GM12873 (cell line): ENCODE measurements at regions not wholly inside any gene's neighbourhood (a gene's known extent, or its start where the extent isn't known, plus 50 kb on each side); places are given as distances from the start of the nearest gene placed in this dataset.

ENCODE experiments used
- TF ChIP-seq, protein P1 (sequence below): IDR thresholded peaks from 2 replicates; pipeline ENCODE4 v1.5.1; 2012; ENCODE audit warnings: low read depth, mild to moderate bottlenecking, moderate library complexity, low read length, control low read depth; ENCODE audit not compliant: insufficient read depth; ENCODE audit errors: missing control alignments

DNA sequence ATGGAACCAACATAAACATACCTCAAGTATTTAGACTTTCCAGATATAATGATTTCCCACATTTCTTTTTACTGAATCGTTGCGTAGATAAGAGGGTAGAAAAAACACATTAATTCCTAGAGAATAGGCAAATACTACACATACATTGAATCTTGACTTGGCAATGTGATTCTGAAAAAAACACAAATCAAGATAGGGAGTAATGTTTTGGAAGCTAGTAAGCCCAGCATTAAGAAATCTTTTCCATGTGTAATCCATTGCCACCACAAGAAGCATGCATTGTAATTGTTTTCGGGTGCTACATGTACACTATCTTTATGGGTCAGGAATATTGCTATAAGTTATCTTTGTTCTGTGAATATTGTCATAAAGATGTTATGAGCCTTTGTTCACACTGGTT is 269.8 kb upstream of the PDGFD start:
- TF ChIP-seq, protein P1, sequence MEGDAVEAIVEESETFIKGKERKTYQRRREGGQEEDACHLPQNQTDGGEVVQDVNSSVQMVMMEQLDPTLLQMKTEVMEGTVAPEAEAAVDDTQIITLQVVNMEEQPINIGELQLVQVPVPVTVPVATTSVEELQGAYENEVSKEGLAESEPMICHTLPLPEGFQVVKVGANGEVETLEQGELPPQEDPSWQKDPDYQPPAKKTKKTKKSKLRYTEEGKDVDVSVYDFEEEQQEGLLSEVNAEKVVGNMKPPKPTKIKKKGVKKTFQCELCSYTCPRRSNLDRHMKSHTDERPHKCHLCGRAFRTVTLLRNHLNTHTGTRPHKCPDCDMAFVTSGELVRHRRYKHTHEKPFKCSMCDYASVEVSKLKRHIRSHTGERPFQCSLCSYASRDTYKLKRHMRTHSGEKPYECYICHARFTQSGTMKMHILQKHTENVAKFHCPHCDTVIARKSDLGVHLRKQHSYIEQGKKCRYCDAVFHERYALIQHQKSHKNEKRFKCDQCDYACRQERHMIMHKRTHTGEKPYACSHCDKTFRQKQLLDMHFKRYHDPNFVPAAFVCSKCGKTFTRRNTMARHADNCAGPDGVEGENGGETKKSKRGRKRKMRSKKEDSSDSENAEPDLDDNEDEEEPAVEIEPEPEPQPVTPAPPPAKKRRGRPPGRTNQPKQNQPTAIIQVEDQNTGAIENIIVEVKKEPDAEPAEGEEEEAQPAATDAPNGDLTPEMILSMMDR = no peak

DNA sequence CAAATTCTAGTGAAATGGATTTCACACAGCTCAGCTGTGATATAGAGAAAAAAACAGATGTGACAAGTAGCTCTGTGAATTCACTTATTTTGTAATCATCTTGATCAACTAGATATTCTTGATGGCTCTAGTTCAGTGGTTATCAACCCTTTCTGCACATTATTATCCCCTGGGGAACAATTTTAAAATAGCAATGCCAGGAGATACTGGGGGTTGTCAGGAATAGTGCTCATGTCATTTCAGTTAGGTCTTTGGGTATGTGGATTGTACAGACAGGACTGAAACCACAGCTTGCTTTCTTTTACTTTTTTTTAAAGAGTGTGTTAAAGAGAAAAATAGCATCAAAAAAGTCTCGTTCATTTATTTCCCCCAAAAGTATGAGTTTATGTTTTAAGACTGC is 269.0 kb upstream of the PDGFD start:
- TF ChIP-seq, protein P1 = no peak

DNA sequence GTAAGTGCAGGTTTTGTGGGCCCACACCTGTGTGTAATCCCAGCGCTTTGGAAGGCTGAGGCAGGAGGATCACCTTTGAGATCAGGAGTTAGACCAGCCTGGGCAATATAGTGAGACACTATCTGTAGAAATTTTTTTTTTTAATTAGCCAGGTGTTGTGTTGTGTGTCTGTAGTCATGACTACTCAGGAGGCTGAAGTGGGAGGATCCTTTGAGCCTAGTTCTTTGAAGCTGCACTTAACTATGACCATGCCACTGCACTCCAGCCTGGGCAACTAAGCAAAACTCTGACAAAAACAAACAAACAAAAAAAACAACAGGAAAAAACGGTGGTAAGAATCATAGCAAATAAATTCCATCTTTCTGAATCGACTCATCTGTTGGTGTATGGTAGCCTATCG is 268.6 kb upstream of the PDGFD start:
- TF ChIP-seq, protein P1 = no peak

DNA sequence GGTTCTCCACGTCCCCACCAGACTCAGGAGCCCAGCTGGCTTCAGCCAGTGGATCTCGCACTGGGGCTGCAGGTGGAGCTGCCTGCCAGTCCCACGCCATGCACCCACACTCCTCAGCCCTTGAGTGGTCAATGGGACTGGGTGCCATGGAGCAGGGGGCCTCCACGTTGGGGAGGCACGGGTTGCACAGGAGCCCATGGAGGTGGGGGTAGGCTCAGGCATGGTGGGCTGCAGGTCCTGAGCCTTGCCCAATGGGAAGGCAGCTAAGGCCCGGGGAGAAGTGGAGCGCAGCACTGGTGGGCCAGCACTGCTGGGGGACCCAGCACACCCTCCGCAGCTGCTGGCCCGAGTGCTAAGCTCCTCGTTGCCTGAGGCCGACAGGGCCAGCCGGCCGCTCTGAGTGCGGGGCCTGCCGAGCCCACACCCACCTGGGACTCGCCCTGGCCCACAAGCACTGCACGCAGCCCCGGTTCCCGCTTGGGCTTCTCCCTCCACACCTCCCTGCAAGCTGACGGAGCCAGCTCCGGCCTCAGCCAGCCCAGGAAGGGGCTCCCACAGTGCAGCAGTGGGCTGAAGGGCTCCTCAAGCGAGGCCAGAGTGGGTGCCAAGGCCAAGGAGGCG is 258.5 kb upstream of the PDGFD start:
- TF ChIP-seq, protein P1 = no peak

DNA sequence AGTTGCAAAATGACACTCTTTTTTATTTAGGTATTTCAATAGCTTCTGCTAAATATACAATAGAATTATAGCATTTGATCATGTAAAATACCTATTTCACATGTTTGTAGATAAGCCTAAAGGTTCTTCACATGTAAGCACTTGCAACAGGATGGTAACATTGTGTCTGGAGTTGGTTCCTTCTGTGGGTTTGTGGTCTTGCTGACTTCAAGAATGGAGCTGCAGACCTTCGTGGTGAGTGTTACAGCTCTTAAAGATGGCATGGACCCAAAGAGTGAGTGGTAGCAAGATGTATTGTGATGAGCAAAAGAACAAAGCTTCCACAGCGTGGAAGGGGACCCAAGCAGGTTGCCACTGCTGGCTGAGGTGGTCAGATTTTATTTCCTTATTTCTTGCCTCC is 246.4 kb upstream of the PDGFD start:
- TF ChIP-seq, protein P1 = no peak

DNA sequence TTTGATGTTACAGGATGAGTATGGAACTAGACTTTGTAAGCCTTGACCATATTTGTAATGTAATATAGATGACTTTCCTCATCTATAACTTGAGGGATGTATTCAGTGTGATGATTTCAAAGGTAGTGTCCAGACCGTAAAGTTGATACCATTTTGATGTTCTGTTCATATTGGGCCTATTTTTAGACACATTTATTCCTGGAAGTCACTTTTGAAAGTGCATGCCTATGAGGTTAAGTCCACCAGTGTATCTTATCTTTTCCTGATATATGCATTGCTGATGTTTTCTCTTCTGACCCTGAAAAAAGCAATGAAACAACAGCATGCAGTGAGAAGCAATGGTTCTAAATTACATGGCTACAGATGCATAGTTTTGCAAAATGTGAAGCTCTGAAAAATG is 244.7 kb upstream of the PDGFD start:
- TF ChIP-seq, protein P1 = no peak

DNA sequence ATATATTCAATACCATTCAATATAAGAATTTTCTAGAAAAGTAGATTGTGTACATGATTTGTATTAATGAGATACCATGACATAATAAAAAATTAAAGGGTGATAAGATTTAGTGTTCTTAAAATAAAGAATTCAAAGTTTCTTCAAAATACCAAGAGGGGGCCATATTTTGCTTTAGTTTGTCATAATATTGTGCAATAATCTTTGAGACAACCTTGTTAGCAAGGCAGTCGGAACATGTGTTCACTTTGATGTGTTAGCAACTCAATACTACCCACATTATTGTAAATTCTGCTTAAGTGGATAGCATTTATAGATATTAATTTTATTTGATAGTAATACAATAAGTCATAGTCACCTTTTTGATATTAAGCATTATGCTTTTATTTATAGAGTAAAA is 241.3 kb upstream of the PDGFD start:
- TF ChIP-seq, protein P1 = no peak
